GM23338 (cell line): ENCODE measurements at regions not wholly inside any gene's neighbourhood (a gene's known extent, or its start where the extent isn't known, plus 50 kb on each side); places are given as distances from the start of the nearest gene placed in this dataset.

Experiments used
- ATAC-seq: fragments of 200-7000 bp; cut with Tn5 transposase; 3 replicates; pipeline ENCODE4 v1.9.1; 2020
- DNase-seq: peaks from one replicate; pipeline ENCODE4 v3.0.0-alpha.2; 2015; ENCODE audit warnings: low spot score
- H2AFZ ChIP-seq: fragments of 200-600 bp; sonication (generic); 2 replicates; pipeline ENCODE4 v1.8.0; 2016; ENCODE audit warnings: antibody characterized with exemption, mild to moderate bottlenecking, moderate library complexity
- H3F3A ChIP-seq: fragments of 200-600 bp; sonication (generic); replicated peaks from 2 replicates; pipeline ENCODE4 v1.8.0; 2017; ENCODE audit warnings: antibody characterized with exemption, mixed run types, low read depth
- H3K27ac ChIP-seq: fragments of 200-600 bp; sonication (generic); 2 replicates; pipeline ENCODE4 v1.6.1; 2016; ENCODE audit warnings: low read depth
- H3K27me3 ChIP-seq: fragments of 200-600 bp; sonication (generic); 2 replicates; pipeline ENCODE4 v1.8.0; 2016; ENCODE audit warnings: mild to moderate bottlenecking, mixed run types, moderate library complexity; ENCODE audit not compliant: insufficient read depth
- H3K36me3 ChIP-seq: fragments of 200-600 bp; sonication (generic); 2 replicates; pipeline ENCODE4 v1.8.0; 2016; ENCODE audit warnings: mild to moderate bottlenecking; ENCODE audit not compliant: insufficient read depth
- H3K4me1 ChIP-seq: fragments of 200-600 bp; sonication (generic); 2 replicates; pipeline ENCODE4 v1.8.0; 2016; ENCODE audit warnings: mild to moderate bottlenecking, moderate library complexity; ENCODE audit not compliant: insufficient read depth
- H3K4me2 ChIP-seq: fragments of 200-600 bp; sonication (generic); 2 replicates; pipeline ENCODE4 v1.7.1; 2017; ENCODE audit warnings: mixed run types
- H3K4me3 ChIP-seq: fragments of 200-600 bp; sonication (generic); 2 replicates; pipeline ENCODE4 v1.6.1; 2016; ENCODE audit warnings: mixed run types
- H3K79me2 ChIP-seq: fragments of 200-600 bp; sonication (generic); replicated peaks from 2 replicates; pipeline ENCODE4 v1.8.0; 2017; ENCODE audit warnings: mild to moderate bottlenecking; ENCODE audit not compliant: insufficient read depth
- H3K9me2 ChIP-seq: fragments of 200-600 bp; sonication (generic); 2 replicates; pipeline ENCODE4 v1.8.0; 2017; ENCODE audit not compliant: insufficient read depth
- H4K20me1 ChIP-seq: fragments of 200-600 bp; sonication (generic); replicated peaks from 2 replicates; pipeline ENCODE4 v1.8.0; 2017; ENCODE audit warnings: mild to moderate bottlenecking; ENCODE audit not compliant: insufficient read depth
- H3K27ac Mint-ChIP-seq: 2 replicates; pipeline ENCODE4 v1.8.0; 2020; ENCODE audit warnings: inconsistent platforms, mild to moderate bottlenecking, moderate library complexity, mixed read lengths
- H3K27me3 Mint-ChIP-seq: 3 replicates; pipeline ENCODE4 v1.8.0; 2022; ENCODE audit warnings: low read depth, mild to moderate bottlenecking, moderate library complexity, mixed read lengths, inconsistent platforms; ENCODE audit not compliant: insufficient read depth, poor library complexity
- H3K36me3 Mint-ChIP-seq: 3 replicates; pipeline ENCODE4 v1.8.0; 2021; ENCODE audit warnings: low read depth, mild to moderate bottlenecking, inconsistent platforms, moderate library complexity, mixed read lengths
- H3K4me1 Mint-ChIP-seq: 3 replicates; pipeline ENCODE4 v1.8.0; 2020; ENCODE audit warnings: mild to moderate bottlenecking, inconsistent platforms, mixed read lengths
- H3K4me3 Mint-ChIP-seq: 3 replicates; pipeline ENCODE4 v1.8.0; 2021; ENCODE audit warnings: moderate library complexity, mild to moderate bottlenecking, inconsistent platforms, mixed read lengths
- H3K9me3 Mint-ChIP-seq: 3 replicates; pipeline ENCODE4 v1.8.0; 2020; ENCODE audit warnings: moderate library complexity, mild to moderate bottlenecking, inconsistent platforms, mixed read lengths
- CREB1 ChIP-seq: fragments of 250-450 bp; sonication (Bioruptor Pico); IDR thresholded peaks from 2 replicates; pipeline ENCODE4 v1.5.0; 2020; ENCODE audit warnings: low read depth, mild to moderate bottlenecking, moderate library complexity
- CTCF ChIP-seq, 2 experiments: fragments of 200-600 bp in 1 of 2; sonication (generic) in 1 of 2; conservative IDR thresholded peaks; 2 replicates each; pipeline versions ENCODE4 v1.5.1 to v1.6.1; 2016 to 2017; ENCODE audit warnings: antibody characterized with exemption in 2 of 2, low read depth in 2 of 2, mild to moderate bottlenecking in 2 of 2, moderate library complexity in 1 of 2
- ETS1 ChIP-seq: IDR thresholded peaks from 2 replicates; pipeline ENCODE4 v1.6.1; 2016; ENCODE audit warnings: antibody characterized with exemption
- EZH2phosphoT487 ChIP-seq: fragments of 200-600 bp; sonication (generic); IDR thresholded peaks from one replicate; pipeline ENCODE4 v1.8.1; 2018; ENCODE audit warnings: antibody characterized with exemption; ENCODE audit not compliant: unreplicated experiment
- POLR2AphosphoS5 ChIP-seq: IDR thresholded peaks from 2 replicates; pipeline ENCODE4 v1.6.1; 2016; ENCODE audit warnings: antibody characterized with exemption, low read depth
- REST ChIP-seq: IDR thresholded peaks from one replicate; pipeline ENCODE4 v1.6.1; 2018; ENCODE audit warnings: antibody characterized with exemption; ENCODE audit not compliant: unreplicated experiment
- STAT1 ChIP-seq: IDR thresholded peaks from one replicate; pipeline ENCODE4 v1.6.1; 2016; ENCODE audit warnings: antibody characterized with exemption; ENCODE audit not compliant: unreplicated experiment
- ZNF114 ChIP-seq: fragments of 250-450 bp; sonication (Bioruptor Pico); IDR thresholded peaks from 2 replicates; pipeline ENCODE4 v1.5.0; 2020; ENCODE audit warnings: mild to moderate bottlenecking, moderate library complexity
- ZNF462 ChIP-seq: fragments of 250-450 bp; sonication (Bioruptor Pico); IDR thresholded peaks from 2 replicates; pipeline ENCODE4 v1.5.0; 2020; ENCODE audit warnings: mild to moderate bottlenecking, moderate library complexity

- TF ChIP-seq ETS1, result no peak
- TF ChIP-seq ZNF462 (CRISPR knock-in tag), result no peak
- TF ChIP-seq CREB1 (CRISPR knock-in tag), result no peak
- no peak for TF ChIP-seq STAT1
- TF ChIP-seq ZNF114 (CRISPR knock-in tag), result no peak
Measured at GRCh38 chr4:26084414-26084813, 170.4 kb downstream of the SMIM20 start (continued).

GRCh38 chr4:26085551-26085950 lies 171.5 kb downstream of the SMIM20 start:
- no peaks in the 10 kb centered on the region for H4K20me1 ChIP-seq
- H3F3A ChIP-seq, result no peaks in the 10 kb centered on the region
- peaks cover 10% of the 10 kb centered on the region for H3K9me3 Mint-ChIP-seq
- no peak overlapping the region for H3K4me3 ChIP-seq
- no peak overlapping the region for H3K27ac Mint-ChIP-seq
- H3K36me3 ChIP-seq, result peaks cover 6% of the 10 kb centered on the region; the same call in 1 of the 2 replicates
- DNase-seq (no peak), ATAC-seq (no peak)
- no peak overlapping the region for H3K4me2 ChIP-seq
- H3K27me3 ChIP-seq, result no peaks in the 10 kb centered on the region
- peaks cover 7% of the 10 kb centered on the region for H3K4me1 Mint-ChIP-seq
- no peak overlapping the region for H3K27ac ChIP-seq
- TF ChIP-seq POLR2AphosphoS5 (no peak), CREB1 (CRISPR knock-in tag) (no peak), ZNF114 (CRISPR knock-in tag) (no peak), EZH2phosphoT487 (no peak), REST (no peak), CTCF (conservative IDR thresholded peaks at IDR 0.05; ENCODE audit: low read depth in 2 of 2) (no peak)
- H3K4me1 ChIP-seq, result no peaks in the 10 kb centered on the region; the same call in 1 of the 2 replicates
- no peak overlapping the region for H3K4me3 Mint-ChIP-seq
- 0 out of 2 replicates have a peak, but pooled peaks cover 6% of the 10 kb centered on the region for H3K9me2 ChIP-seq
- H3K79me2 ChIP-seq, result no peaks in the 10 kb centered on the region
- H3K36me3 Mint-ChIP-seq, result peaks cover 9% of the 10 kb centered on the region
- no peaks in the 10 kb centered on the region for H3K27me3 Mint-ChIP-seq
- peak overlapping the region; percentile 69; the same call in 1 of the 2 replicates for H2AFZ ChIP-seq
